Lower leg skin (tissue), 3 donors: ENCODE measurements at regions not wholly inside any gene's neighbourhood (a gene's known extent, or its start where the extent isn't known, plus 50 kb on each side); places are given as distances from the start of the nearest gene placed in this dataset.

Experiments
- CTCF ChIP-seq, 3 donors: fragments of 450-650 bp; IDR thresholded peaks; one replicate each; pipeline ENCODE4 v1.5.1; 2016; ENCODE audit warnings: antibody characterized with exemption in 3 of 3, mild to moderate bottlenecking in 3 of 3, moderate library complexity in 2 of 3
- POLR2A ChIP-seq, 2 donors: fragments of 450-650 bp; IDR thresholded peaks; one replicate each; pipeline ENCODE4 v1.6.1; 2016 to 2017; ENCODE audit warnings: antibody characterized with exemption in 2 of 2, mild to moderate bottlenecking in 1 of 2, moderate library complexity in 1 of 2

- no peak for TF ChIP-seq CTCF (IDR thresholded peaks at IDR 0.05)
- no peak for TF ChIP-seq POLR2A (IDR thresholded peaks at IDR 0.05)
Observed at GRCh38 chr21:21864321-21864840, 866.2 kb downstream of the NCAM2 start.
